Gastroesophageal sphincter (tissue), 4 donors: ENCODE measurements at regions not wholly inside any gene's neighbourhood (a gene's known extent, or its start where the extent isn't known, plus 50 kb on each side); places are given as distances from the start of the nearest gene placed in this dataset.

ENCODE experiments used
- ATAC-seq: fragments of 150-250 bp; one replicate; pipeline ENCODE4 v1.9.1; 2016; ENCODE audit warnings: mild to moderate bottlenecking, moderate library complexity
- H3K27ac ChIP-seq, 4 donors: fragments of 200-600 bp; sonication (generic) in 3 of 4; 1 replicate in 3 of 4; 2 replicates in 1 of 4; pipeline ENCODE4 v1.5.1; 2016 to 2019
- H3K27me3 ChIP-seq: fragments of 200-600 bp; sonication (generic); one replicate; pipeline ENCODE4 v1.5.1; 2019
- H3K36me3 ChIP-seq, 2 donors: fragments of 200-600 bp; sonication (generic); one replicate each; pipeline ENCODE4 v1.5.1; 2019; ENCODE audit warnings: control low read depth in 1 of 2
- H3K4me1 ChIP-seq, 3 donors: fragments of 200-600 bp; sonication (generic); 1 replicate in 2 of 3; 2 replicates in 1 of 3; pipeline ENCODE4 v1.5.1; 2016 to 2019; ENCODE audit warnings: control low read depth in 2 of 3
- H3K4me3 ChIP-seq, 2 donors: fragments of 200-600 bp; sonication (generic); one replicate each; pipeline ENCODE4 v1.5.1; 2019; ENCODE audit warnings: mild to moderate bottlenecking in 1 of 2, moderate library complexity in 1 of 2
- H3K9me3 ChIP-seq, 3 donors: fragments of 200-600 bp; sonication (generic); one replicate each; pipeline ENCODE4 v1.5.1; 2017 to 2019; ENCODE audit warnings: control low read depth in 2 of 3
- EP300 ChIP-seq: sonication (generic); formaldehyde crosslinking; IDR thresholded peaks from one replicate; pipeline ENCODE4 v1.6.1; 2017; ENCODE audit warnings: antibody characterized with exemption, mild to moderate bottlenecking
- POLR2A ChIP-seq, 2 donors: fragments of 450-650 bp; IDR thresholded peaks; one replicate each; pipeline ENCODE4 v1.6.1; 2017; ENCODE audit warnings: antibody characterized with exemption in 2 of 2, mild to moderate bottlenecking in 2 of 2, moderate library complexity in 1 of 2
- POLR2AphosphoS5 ChIP-seq: sonication (generic); formaldehyde crosslinking; IDR thresholded peaks from one replicate; pipeline ENCODE4 v1.6.1; 2017; ENCODE audit warnings: antibody characterized with exemption
- WGBS, 2 donors: methylation state at CpG; one replicate each; pipeline ENCODE4 v1.1.5; 2018; ENCODE audit warnings: low coverage in 1 of 2; 5-methylcytosine and 5-hydroxymethylcytosine counted together
- TF ChIP-seq, protein P1 (sequence below), 4 experiments: fragments of 200-600 bp in 2 of 4; fragments of 450-650 bp in 2 of 4; sonication (generic) in 1 of 4; IDR thresholded peaks; one replicate each; pipeline ENCODE4 v1.5.1; 2017 to 2019; ENCODE audit warnings: antibody characterized with exemption in 4 of 4, mild to moderate bottlenecking in 2 of 4, moderate library complexity in 2 of 4

- no peaks in the 10 kb centered on the region for H3K36me3 ChIP-seq
- no peak for ATAC-seq
- H3K27me3 ChIP-seq: no peaks in the 10 kb centered on the region
- 55% methylated on average over 1 of the region's 1 CpG; no CpG with 5 or more reads in 1 of the 2 donors for WGBS, 2 donors
- H3K4me3 ChIP-seq: no peak overlapping the region
- TF ChIP-seq, protein P1, sequence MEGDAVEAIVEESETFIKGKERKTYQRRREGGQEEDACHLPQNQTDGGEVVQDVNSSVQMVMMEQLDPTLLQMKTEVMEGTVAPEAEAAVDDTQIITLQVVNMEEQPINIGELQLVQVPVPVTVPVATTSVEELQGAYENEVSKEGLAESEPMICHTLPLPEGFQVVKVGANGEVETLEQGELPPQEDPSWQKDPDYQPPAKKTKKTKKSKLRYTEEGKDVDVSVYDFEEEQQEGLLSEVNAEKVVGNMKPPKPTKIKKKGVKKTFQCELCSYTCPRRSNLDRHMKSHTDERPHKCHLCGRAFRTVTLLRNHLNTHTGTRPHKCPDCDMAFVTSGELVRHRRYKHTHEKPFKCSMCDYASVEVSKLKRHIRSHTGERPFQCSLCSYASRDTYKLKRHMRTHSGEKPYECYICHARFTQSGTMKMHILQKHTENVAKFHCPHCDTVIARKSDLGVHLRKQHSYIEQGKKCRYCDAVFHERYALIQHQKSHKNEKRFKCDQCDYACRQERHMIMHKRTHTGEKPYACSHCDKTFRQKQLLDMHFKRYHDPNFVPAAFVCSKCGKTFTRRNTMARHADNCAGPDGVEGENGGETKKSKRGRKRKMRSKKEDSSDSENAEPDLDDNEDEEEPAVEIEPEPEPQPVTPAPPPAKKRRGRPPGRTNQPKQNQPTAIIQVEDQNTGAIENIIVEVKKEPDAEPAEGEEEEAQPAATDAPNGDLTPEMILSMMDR (IDR thresholded peaks at IDR 0.05): no peak
- TF ChIP-seq POLR2A (IDR thresholded peaks at IDR 0.05): no peak
- H3K27ac ChIP-seq: no peak overlapping the region
- no peaks in the 10 kb centered on the region for H3K4me1 ChIP-seq
- peaks cover 0 to 4% (median 0%) of the 10 kb centered on the region in 3 donors for H3K9me3 ChIP-seq
Observed at GRCh38 chr1:56303805-56304204, 275.6 kb downstream of the PLPP3 start.

DNA sequence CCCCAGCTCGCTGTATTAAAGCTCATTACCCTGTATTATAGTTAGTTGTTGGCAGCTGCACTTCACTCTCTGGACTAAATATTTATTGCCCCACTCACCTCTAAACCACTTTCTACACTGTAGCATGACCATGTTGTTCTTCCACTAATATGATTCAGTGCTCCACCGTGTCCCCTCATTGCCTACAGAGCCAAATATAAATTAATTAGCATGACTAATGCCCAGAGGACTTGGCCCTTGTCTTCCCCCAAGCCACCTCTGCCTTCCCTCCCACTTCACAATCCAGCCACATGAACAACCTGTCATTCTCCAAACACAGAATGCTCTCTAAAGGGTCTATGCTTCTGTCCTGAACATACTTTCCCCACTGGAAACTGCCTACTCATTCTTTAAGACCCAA, 276.5 kb downstream of the PLPP3 start:
- no peak for TF ChIP-seq EP300
- TF ChIP-seq POLR2AphosphoS5: no peak
- no peak for TF ChIP-seq POLR2A (IDR thresholded peaks at IDR 0.05)
- TF ChIP-seq, protein P1 (IDR thresholded peaks at IDR 0.05): no peak
- H3K36me3 ChIP-seq: no peaks in the 10 kb centered on the region
- H3K4me1 ChIP-seq: no peaks in the 10 kb centered on the region
- WGBS, 2 donors: 58 to 82% methylated on average over 2 of the region's 2 CpGs
- H3K27ac ChIP-seq: no peak overlapping the region
- H3K9me3 ChIP-seq: no peaks in the 10 kb centered on the region
- no peak for ATAC-seq
- no peaks in the 10 kb centered on the region for H3K27me3 ChIP-seq
- H3K4me3 ChIP-seq: no peak overlapping the region

- WGBS, 2 donors: 73 to 87% methylated on average over 2 to 5 of the region's 5 CpGs
- no peaks in the 10 kb centered on the region for H3K36me3 ChIP-seq
- no peaks in the 10 kb centered on the region for H3K27me3 ChIP-seq
- no peak for ATAC-seq
- H3K9me3 ChIP-seq: no peaks in the 10 kb centered on the region
- no peak overlapping the region for H3K27ac ChIP-seq
- TF ChIP-seq, protein P1 (IDR thresholded peaks at IDR 0.05): no peak
- TF ChIP-seq POLR2AphosphoS5 (no peak), EP300 (no peak)
- no peaks in the 10 kb centered on the region for H3K4me1 ChIP-seq
- H3K4me3 ChIP-seq: no peak overlapping the region
Observed at GRCh38 chr1:56301791-56302190, 277.6 kb downstream of the PLPP3 start.

DNA sequence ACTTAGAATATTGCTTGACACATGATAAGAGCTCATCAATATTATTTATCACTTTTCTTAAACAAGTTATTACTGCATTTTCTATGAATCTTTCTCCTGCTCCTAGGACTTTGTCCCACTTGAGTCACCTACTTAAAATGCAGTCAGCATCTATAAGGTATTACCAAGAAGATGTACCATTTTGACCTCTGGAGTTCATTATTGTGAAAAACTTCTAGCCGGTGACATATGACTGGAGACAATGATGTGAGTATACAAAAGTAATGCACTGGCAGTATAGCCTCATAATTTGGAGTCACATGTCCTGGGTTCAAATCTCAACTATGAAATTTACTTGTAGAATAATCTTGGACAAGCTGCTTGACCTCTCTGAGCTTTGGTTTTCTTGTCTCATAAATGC, 278.5 kb downstream of the PLPP3 start:
- 94 to 100% methylated on average over 1 of the region's 1 CpG for WGBS, 2 donors
- no peaks in the 10 kb centered on the region for H3K27me3 ChIP-seq
- H3K27ac ChIP-seq: no peak overlapping the region
- no peak for ATAC-seq
- no peaks in the 10 kb centered on the region for H3K36me3 ChIP-seq
- TF ChIP-seq POLR2AphosphoS5 (no peak), EP300 (no peak), POLR2A (IDR thresholded peaks at IDR 0.05) (no peak)
- TF ChIP-seq, protein P1 (IDR thresholded peaks at IDR 0.05): no peak
- H3K4me1 ChIP-seq: no peaks in the 10 kb centered on the region
- H3K4me3 ChIP-seq: no peak overlapping the region
- H3K9me3 ChIP-seq: no peaks in the 10 kb centered on the region

- no peak for ATAC-seq
- H3K9me3 ChIP-seq: no peaks in the 10 kb centered on the region
- no peak overlapping the region for H3K27ac ChIP-seq
- H3K36me3 ChIP-seq: no peaks in the 10 kb centered on the region
- no peak for TF ChIP-seq POLR2AphosphoS5
- TF ChIP-seq EP300: no peak
- TF ChIP-seq, protein P1 (IDR thresholded peaks at IDR 0.05): no peak
- no peak for TF ChIP-seq POLR2A (IDR thresholded peaks at IDR 0.05)
- 100% methylated on average over 2 of the region's 2 CpGs for WGBS, 2 donors
- no peak overlapping the region for H3K4me3 ChIP-seq
- H3K4me1 ChIP-seq: no peaks in the 10 kb centered on the region
- H3K27me3 ChIP-seq: no peaks in the 10 kb centered on the region
Observed at GRCh38 chr1:56298866-56299265, 280.5 kb downstream of the PLPP3 start.
